CD8-positive, alpha-beta memory T cell (primary cell): ENCODE measurements at regions not wholly inside any gene's neighbourhood (a gene's known extent, or its start where the extent isn't known, plus 50 kb on each side); places are given as distances from the start of the nearest gene placed in this dataset.
A peak's percentile ranks its signal among the peaks of the same experiment; 100 is the strongest.

ENCODE experiments used
- CTCF ChIA-PET: fragments of 350-600 bp; sonication (Branson Sonifier 250); formaldehyde crosslinking; loops from one replicate; lab custom pipeline; 2021; ENCODE audit warnings: antibody characterized with exemption; lab: Charles Lee
- POLR2A ChIA-PET: fragments of 350-600 bp; sonication (Branson Sonifier 250); formaldehyde crosslinking; loops from one replicate; lab custom pipeline; 2021; ENCODE audit warnings: antibody characterized with exemption; lab: Charles Lee
- DNase-seq, 5 donors: peaks; one replicate each; pipeline versions ENCODE4 v3.0.0 to v3.0.0-alpha.2; 2020 to 2022; ENCODE audit warnings: mixed read lengths in 1 of 5
- H3K27ac ChIP-seq: one replicate; pipeline ENCODE4 v1.7.0; 2013; ENCODE audit warnings: low read depth, mild to moderate bottlenecking, low read length, moderate library complexity
- H3K27me3 ChIP-seq: 2 replicates; pipeline ENCODE4 v1.7.0; 2013; ENCODE audit warnings: low read length, mild to moderate bottlenecking; ENCODE audit not compliant: insufficient read depth, poor library complexity, severe bottlenecking
- H3K36me3 ChIP-seq: 2 replicates; pipeline ENCODE4 v1.7.0; 2013; ENCODE audit warnings: mild to moderate bottlenecking, low read length, moderate library complexity; ENCODE audit not compliant: insufficient read depth
- H3K4me1 ChIP-seq: 2 replicates; pipeline ENCODE4 v1.7.0; 2013; ENCODE audit warnings: mild to moderate bottlenecking, low read length, moderate library complexity; ENCODE audit not compliant: insufficient read depth
- H3K4me3 ChIP-seq: 2 replicates; pipeline ENCODE4 v1.7.0; 2013; ENCODE audit warnings: mild to moderate bottlenecking, low read length
- H3K9me3 ChIP-seq: 2 replicates; pipeline ENCODE4 v1.7.0; 2013; ENCODE audit warnings: mild to moderate bottlenecking, low read length
- H3K27ac Mint-ChIP-seq, 8 donors: one replicate each; pipeline ENCODE4 v1.8.0; 2020 to 2021; ENCODE audit warnings: mixed read lengths in 8 of 8, mild to moderate bottlenecking in 6 of 8, inconsistent platforms in 3 of 8, moderate library complexity in 3 of 8
- H3K27me3 Mint-ChIP-seq, 2 donors: one replicate each; pipeline ENCODE4 v1.8.0; 2020 to 2021; ENCODE audit warnings: mixed read lengths in 2 of 2, mild to moderate bottlenecking in 1 of 2, moderate library complexity in 1 of 2
- H3K36me3 Mint-ChIP-seq, 3 donors: one replicate each; pipeline ENCODE4 v1.8.0; 2020 to 2021; ENCODE audit warnings: mixed read lengths in 3 of 3, inconsistent platforms in 1 of 3, mild to moderate bottlenecking in 1 of 3
- H3K4me1 Mint-ChIP-seq, 3 donors: one replicate each; pipeline ENCODE4 v1.8.0; 2020 to 2021; ENCODE audit warnings: mixed read lengths in 3 of 3, inconsistent platforms in 1 of 3, mild to moderate bottlenecking in 1 of 3
- H3K4me3 Mint-ChIP-seq, 7 donors: one replicate each; pipeline ENCODE4 v1.8.0; 2020 to 2021; ENCODE audit warnings: mixed read lengths in 7 of 7, mild to moderate bottlenecking in 6 of 7, moderate library complexity in 4 of 7, inconsistent platforms in 2 of 7
- H3K9me3 Mint-ChIP-seq, 5 donors: one replicate each; pipeline ENCODE4 v1.8.0; 2020 to 2022; ENCODE audit warnings: mixed read lengths in 5 of 5, mild to moderate bottlenecking in 3 of 5, moderate library complexity in 2 of 5, inconsistent platforms in 1 of 5

GRCh38 chr9:110101531-110102161, 106.3 kb downstream of the C9orf152 start:
- Mint-ChIP-seq H3K9me3 (no peaks in the 10 kb centered on the region), H3K4me1 (no peaks in the 10 kb centered on the region), H3K27me3 (no peaks in the 10 kb centered on the region), H3K36me3 (no peaks in the 10 kb centered on the region), H3K4me3 (no peak overlapping the region), H3K27ac (no peak overlapping the region)
- no peak overlapping the region for H3K27ac ChIP-seq
- H3K27me3 ChIP-seq: no peaks in the 10 kb centered on the region
- DNase-seq: no peak
- ChIA-PET CTCF (no interaction called here), POLR2A (no interaction called here)
- no peaks in the 10 kb centered on the region for H3K4me1 ChIP-seq
- no peaks in the 10 kb centered on the region for H3K9me3 ChIP-seq
- H3K4me3 ChIP-seq: no peak overlapping the region
- no peaks in the 10 kb centered on the region for H3K36me3 ChIP-seq

GRCh38 chr9:110103257-110103656, 104.7 kb downstream of the C9orf152 start:
- H3K36me3 ChIP-seq: no peaks in the 10 kb centered on the region
- no peak overlapping the region for H3K27ac ChIP-seq
- DNase-seq: no peak
- Mint-ChIP-seq H3K9me3 (no peaks in the 10 kb centered on the region), H3K36me3 (no peaks in the 10 kb centered on the region), H3K27ac (no peak overlapping the region), H3K4me3 (no peak overlapping the region), H3K4me1 (no peaks in the 10 kb centered on the region), H3K27me3 (no peaks in the 10 kb centered on the region)
- no peaks in the 10 kb centered on the region for H3K9me3 ChIP-seq
- H3K4me1 ChIP-seq: no peaks in the 10 kb centered on the region
- H3K27me3 ChIP-seq: no peaks in the 10 kb centered on the region
- POLR2A ChIA-PET: no interaction called here
- CTCF ChIA-PET: no interaction called here
- no peak overlapping the region for H3K4me3 ChIP-seq

- no peak overlapping the region for H3K4me3 ChIP-seq
- no peaks in the 10 kb centered on the region for H3K27me3 ChIP-seq
- H3K27ac ChIP-seq: no peak overlapping the region
- H3K36me3 ChIP-seq: no peaks in the 10 kb centered on the region
- H3K9me3 Mint-ChIP-seq: no peaks in the 10 kb centered on the region
- CTCF ChIA-PET: no interaction called here
- no peaks in the 10 kb centered on the region for H3K36me3 Mint-ChIP-seq
- H3K4me1 Mint-ChIP-seq: no peaks in the 10 kb centered on the region
- no peaks in the 10 kb centered on the region for H3K4me1 ChIP-seq
- no peak for DNase-seq
- no peak overlapping the region for H3K27ac Mint-ChIP-seq
- H3K4me3 Mint-ChIP-seq: no peak overlapping the region
- POLR2A ChIA-PET: no interaction called here
- no peaks in the 10 kb centered on the region for H3K27me3 Mint-ChIP-seq
- H3K9me3 ChIP-seq: no peaks in the 10 kb centered on the region
Observed at GRCh38 chr9:110104261-110104809, 103.6 kb downstream of the C9orf152 start.

- Mint-ChIP-seq H3K4me3 (no peak overlapping the region), H3K36me3 (no peaks in the 10 kb centered on the region), H3K9me3 (no peaks in the 10 kb centered on the region), H3K4me1 (no peaks in the 10 kb centered on the region), H3K27me3 (no peaks in the 10 kb centered on the region), H3K27ac (no peak overlapping the region)
- no peak for DNase-seq
- POLR2A ChIA-PET: no interaction called here
- Histone ChIP-seq H3K36me3 (no peaks in the 10 kb centered on the region), H3K27me3 (no peaks in the 10 kb centered on the region), H3K4me3 (no peak overlapping the region), H3K4me1 (no peaks in the 10 kb centered on the region), H3K9me3 (no peaks in the 10 kb centered on the region), H3K27ac (no peak overlapping the region)
- CTCF ChIA-PET: interaction anchor here (1.6 kb wide), 1 partner anchor 22 kb away, joined by 3 read pairs; no protein-coding TSS in a partner anchor
Observed at GRCh38 chr9:110105107-110105506, 102.9 kb downstream of the C9orf152 start.

DNA sequence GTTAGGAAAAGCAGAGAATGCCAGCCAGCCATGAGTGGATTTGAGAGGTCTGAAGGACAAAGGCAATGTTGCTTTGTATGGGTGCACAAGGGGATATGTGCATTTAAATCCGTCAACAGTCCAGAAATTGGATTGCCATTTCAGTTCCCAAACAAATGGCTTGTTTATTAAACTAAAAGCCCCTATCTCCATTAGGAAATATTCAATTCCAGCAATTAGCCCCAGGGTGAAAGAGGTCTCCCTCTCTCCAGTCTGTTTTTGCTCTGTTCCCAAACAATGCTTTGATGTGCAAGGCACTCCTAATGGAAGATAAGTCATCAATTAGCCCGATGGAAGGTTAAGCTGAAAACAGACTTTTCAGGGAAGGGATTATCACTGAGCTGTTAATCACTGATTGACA, 101.3 kb downstream of the C9orf152 start:
- H3K27ac Mint-ChIP-seq: no peak overlapping the region
- no peaks in the 10 kb centered on the region for H3K9me3 Mint-ChIP-seq
- H3K36me3 Mint-ChIP-seq: no peaks in the 10 kb centered on the region
- no peaks in the 10 kb centered on the region for H3K4me1 Mint-ChIP-seq
- H3K27me3 Mint-ChIP-seq: no peaks in the 10 kb centered on the region
- H3K9me3 ChIP-seq: no peaks in the 10 kb centered on the region
- ChIA-PET CTCF (interaction anchor here (1.6 kb wide), 1 partner anchor 21 kb away, joined by 3 read pairs; no protein-coding TSS in a partner anchor), POLR2A (no interaction called here)
- no peaks in the 10 kb centered on the region for H3K27me3 ChIP-seq
- no peak overlapping the region for H3K27ac ChIP-seq
- H3K4me1 ChIP-seq: no peaks in the 10 kb centered on the region
- no peak overlapping the region for H3K4me3 Mint-ChIP-seq
- H3K4me3 ChIP-seq: no peak overlapping the region
- no peaks in the 10 kb centered on the region for H3K36me3 ChIP-seq
- no peak for DNase-seq

GRCh38 chr9:110109333-110110092, 98.4 kb downstream of the C9orf152 start:
- ChIA-PET CTCF (interaction anchor here (1.5 kb wide), 1 partner anchor 39 kb away, joined by 3 read pairs; no protein-coding TSS in a partner anchor), POLR2A (no interaction called here)
- Mint-ChIP-seq H3K4me3 (no peak overlapping the region), H3K27me3 (peaks cover 0 to 6% of the 10 kb centered on the region in 2 donors), H3K9me3 (no peaks in the 10 kb centered on the region), H3K36me3 (no peaks in the 10 kb centered on the region), H3K27ac (no peak overlapping the region), H3K4me1 (no peaks in the 10 kb centered on the region)
- no peak for DNase-seq
- Histone ChIP-seq H3K4me3 (no peak overlapping the region), H3K27ac (no peak overlapping the region), H3K36me3 (no peaks in the 10 kb centered on the region), H3K27me3 (no peaks in the 10 kb centered on the region), H3K4me1 (no peaks in the 10 kb centered on the region), H3K9me3 (no peaks in the 10 kb centered on the region)

- Histone ChIP-seq H3K36me3 (no peaks in the 10 kb centered on the region), H3K27ac (no peak overlapping the region), H3K4me3 (no peak overlapping the region), H3K4me1 (no peaks in the 10 kb centered on the region), H3K9me3 (no peaks in the 10 kb centered on the region), H3K27me3 (no peaks in the 10 kb centered on the region)
- no peaks in the 10 kb centered on the region for H3K4me1 Mint-ChIP-seq
- H3K9me3 Mint-ChIP-seq: no peaks in the 10 kb centered on the region
- no peak for DNase-seq
- H3K36me3 Mint-ChIP-seq: no peaks in the 10 kb centered on the region
- peaks cover 0 to 8% of the 10 kb centered on the region in 2 donors for H3K27me3 Mint-ChIP-seq
- ChIA-PET POLR2A (no interaction called here), CTCF (no interaction called here)
- no peak overlapping the region for H3K4me3 Mint-ChIP-seq
- no peak overlapping the region for H3K27ac Mint-ChIP-seq
Observed at GRCh38 chr9:110110154-110110553, 97.8 kb downstream of the C9orf152 start.

DNA sequence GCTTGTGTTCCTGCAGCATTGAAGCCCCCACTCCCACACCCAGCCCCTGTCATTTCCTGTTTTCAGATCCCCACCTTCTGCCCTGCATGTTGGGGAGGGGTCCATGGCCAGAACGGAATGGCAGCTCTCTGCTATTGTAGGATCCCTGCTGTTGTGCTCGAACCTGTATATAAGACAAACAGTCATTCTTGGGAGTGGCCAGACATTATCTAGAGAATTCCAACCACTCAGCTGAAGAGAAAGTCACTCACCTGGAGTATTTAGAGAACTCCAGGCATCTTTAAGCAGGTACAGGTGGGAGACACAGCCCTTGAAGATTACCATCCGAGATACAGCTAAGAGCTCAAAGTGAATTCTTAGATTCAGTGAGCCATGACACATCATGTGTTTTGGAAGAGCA, 96.1 kb downstream of the C9orf152 start:
- Histone ChIP-seq H3K36me3 (no peaks in the 10 kb centered on the region), H3K9me3 (no peaks in the 10 kb centered on the region), H3K27me3 (no peaks in the 10 kb centered on the region), H3K4me3 (no peak overlapping the region), H3K27ac (no peak overlapping the region), H3K4me1 (no peaks in the 10 kb centered on the region)
- Mint-ChIP-seq H3K36me3 (no peaks in the 10 kb centered on the region), H3K27me3 (peaks cover 0 to 9% of the 10 kb centered on the region in 2 donors), H3K27ac (peak overlapping the region in 1 of 8 donors; percentile 79), H3K4me1 (no peaks in the 10 kb centered on the region), H3K9me3 (no peaks in the 10 kb centered on the region), H3K4me3 (no peak overlapping the region)
- CTCF ChIA-PET: no interaction called here
- POLR2A ChIA-PET: no interaction called here
- DNase-seq: no peak
